ENCODE measurements at regions not wholly inside any gene's neighbourhood (a gene's known extent, or its start where the extent isn't known, plus 50 kb on each side); places are given as distances from the start of the nearest gene placed in this dataset.
A peak's percentile ranks its signal among the peaks of the same experiment; 100 is the strongest.

DNA sequence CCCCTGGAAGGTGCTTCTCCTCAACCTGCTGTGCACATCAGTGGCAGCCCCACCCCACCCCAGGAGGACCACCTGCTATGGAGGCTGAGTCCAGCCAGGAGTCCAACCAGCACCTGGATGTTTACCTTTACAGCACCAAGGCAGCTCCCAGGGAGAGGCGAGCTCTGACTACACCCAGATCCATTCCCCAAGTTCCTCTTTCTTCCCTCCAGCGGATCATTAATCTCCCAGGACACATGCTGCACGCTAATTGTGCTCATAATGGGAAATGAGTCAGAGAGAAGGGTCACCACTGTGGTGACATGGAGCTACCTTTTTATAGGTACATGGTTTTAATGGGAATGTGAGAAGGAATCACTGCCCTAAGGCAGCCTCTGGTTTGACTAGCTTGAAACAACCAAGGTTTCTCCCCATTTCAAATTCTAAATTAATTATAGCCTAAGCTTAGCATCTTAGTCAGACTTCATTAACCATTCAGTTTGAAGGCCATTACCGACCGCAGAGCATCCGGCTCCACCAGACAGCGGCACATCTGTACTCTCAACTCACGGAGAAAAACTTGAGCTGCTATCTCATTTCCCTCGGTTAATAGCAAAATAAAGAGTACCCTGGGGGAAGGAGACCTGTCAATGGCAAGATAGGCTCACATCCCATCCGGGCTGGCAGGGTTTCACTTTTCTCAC lies 173.1 kb upstream of the GALNT2 start:
- TF ChIP-seq POLR2A (IDR thresholded peaks at IDR 0.05; ENCODE audit: extremely low read depth, insufficient read length) (no peak), MYC (IDR thresholded peaks at IDR 0.05; ENCODE audit: low read depth, low read length) (no peak), MAX (IDR thresholded peaks at IDR 0.05; ENCODE audit: low read depth, low read length) (no peak), CTCF (IDR thresholded peaks at IDR 0.05; ENCODE audit: low read depth, low read length) (no peak)
- H3K4me3 ChIP-seq (ENCODE audit: low read depth, low read length): no peak overlapping the region
- DNase-seq (ENCODE audit: low read depth): peak; percentile 19

DNA sequence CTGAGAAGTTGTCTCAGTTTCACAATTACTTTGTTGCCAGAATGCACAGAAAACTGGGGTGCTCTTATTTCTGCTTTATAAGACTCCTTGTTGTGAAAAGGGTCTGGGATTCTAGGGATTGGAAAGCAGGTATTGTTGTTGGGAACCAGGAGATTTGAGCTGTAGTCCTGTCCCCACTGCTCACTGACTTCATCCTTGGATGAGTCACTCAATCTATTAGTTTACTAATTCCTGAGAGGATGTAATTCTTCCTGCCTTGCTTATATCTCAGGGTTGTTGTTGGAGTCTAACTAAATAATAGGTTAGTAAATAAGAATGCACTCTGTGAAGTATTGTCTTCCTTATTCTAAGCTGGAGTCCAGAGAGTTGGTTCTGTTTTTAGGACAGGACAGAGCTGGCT lies 172.5 kb upstream of the GALNT2 start:
- no peak overlapping the region for H3K4me3 ChIP-seq (ENCODE audit: low read depth, low read length)
- DNase-seq (ENCODE audit: low read depth): no peak
- TF ChIP-seq MAX (IDR thresholded peaks at IDR 0.05; ENCODE audit: low read depth, low read length) (no peak), MYC (IDR thresholded peaks at IDR 0.05; ENCODE audit: low read depth, low read length) (no peak), CTCF (IDR thresholded peaks at IDR 0.05; ENCODE audit: low read depth, low read length) (no peak), POLR2A (IDR thresholded peaks at IDR 0.05; ENCODE audit: extremely low read depth, insufficient read length) (no peak)

- no peak overlapping the region for H3K4me3 ChIP-seq (ENCODE audit: low read depth, low read length)
- no peak for DNase-seq (ENCODE audit: low read depth)
- no peak for TF ChIP-seq POLR2A (IDR thresholded peaks at IDR 0.05; ENCODE audit: extremely low read depth, insufficient read length)
- TF ChIP-seq CTCF (IDR thresholded peaks at IDR 0.05; ENCODE audit: low read depth, low read length): no peak
- TF ChIP-seq MAX (IDR thresholded peaks at IDR 0.05; ENCODE audit: low read depth, low read length): no peak
- no peak for TF ChIP-seq MYC (IDR thresholded peaks at IDR 0.05; ENCODE audit: low read depth, low read length)
These were observed 171.4 kb upstream of the GALNT2 start for GRCh38 chr1:229895605-229896004.

DNA sequence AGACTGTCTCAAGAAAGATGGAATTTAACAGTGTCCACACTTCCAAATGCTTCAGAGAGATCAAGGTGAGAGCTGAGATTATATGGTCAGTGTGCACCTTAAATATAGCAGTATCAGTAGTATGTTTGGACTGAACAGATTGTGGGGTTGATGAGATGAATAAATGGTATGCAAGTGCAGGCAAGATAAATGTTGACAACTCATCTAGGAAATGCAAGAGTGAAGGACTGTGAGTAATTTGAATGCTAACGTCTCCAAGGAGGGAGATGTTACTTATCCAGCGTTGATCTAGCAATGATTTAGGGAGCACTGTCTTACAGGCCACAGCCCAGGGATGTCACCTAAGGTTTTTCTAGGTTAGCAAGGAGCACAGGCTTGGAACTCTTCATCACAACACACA lies 170.7 kb upstream of the GALNT2 start:
- TF ChIP-seq MAX (IDR thresholded peaks at IDR 0.05; ENCODE audit: low read depth, low read length): no peak
- no peak for TF ChIP-seq CTCF (IDR thresholded peaks at IDR 0.05; ENCODE audit: low read depth, low read length)
- TF ChIP-seq MYC (IDR thresholded peaks at IDR 0.05; ENCODE audit: low read depth, low read length): no peak
- no peak for TF ChIP-seq POLR2A (IDR thresholded peaks at IDR 0.05; ENCODE audit: extremely low read depth, insufficient read length)
- no peak for DNase-seq (ENCODE audit: low read depth)
- no peak overlapping the region for H3K4me3 ChIP-seq (ENCODE audit: low read depth, low read length)

DNA sequence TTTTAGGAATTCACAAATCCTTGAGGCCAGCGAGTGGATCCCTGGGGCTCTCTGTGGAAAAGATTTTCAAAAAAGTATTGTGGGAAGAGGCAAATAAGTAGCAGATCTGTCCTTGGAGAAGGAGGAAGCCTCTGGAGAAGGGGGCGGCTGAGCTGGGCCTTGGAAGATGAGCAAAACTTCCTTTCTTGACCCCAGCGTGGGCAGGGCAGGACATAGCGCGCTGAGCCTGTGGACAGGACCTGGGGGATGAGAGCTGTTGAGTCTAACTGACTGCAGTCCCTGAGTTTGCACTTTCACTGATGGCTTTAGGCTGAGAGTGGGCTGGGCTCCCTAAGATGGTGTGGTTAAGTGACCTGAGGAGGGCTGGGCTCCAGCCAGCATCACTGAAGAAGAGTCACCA lies 170.2 kb upstream of the GALNT2 start:
- no peak for DNase-seq (ENCODE audit: low read depth)

More for the DNA sequence above, 170.2 kb upstream of the GALNT2 start:
- H3K4me3 ChIP-seq (ENCODE audit: low read depth, low read length): no peak overlapping the region
- TF ChIP-seq CTCF (IDR thresholded peaks at IDR 0.05; ENCODE audit: low read depth, low read length) (no peak), POLR2A (IDR thresholded peaks at IDR 0.05; ENCODE audit: extremely low read depth, insufficient read length) (no peak), MYC (IDR thresholded peaks at IDR 0.05; ENCODE audit: low read depth, low read length) (no peak), MAX (IDR thresholded peaks at IDR 0.05; ENCODE audit: low read depth, low read length) (no peak)

All from NB4 (cell line).